SK-N-SH (cell line): ENCODE measurements at regions not wholly inside any gene's neighbourhood (a gene's known extent, or its start where the extent isn't known, plus 50 kb on each side); places are given as distances from the start of the nearest gene placed in this dataset.

Source experiments
- CTCF ChIP-seq: fragments of 200-600 bp; sonication (generic); IDR thresholded peaks from 2 replicates; pipeline ENCODE4 v1.6.1; 2017; ENCODE audit warnings: antibody characterized with exemption, mild to moderate bottlenecking, moderate library complexity
- EP300 ChIP-seq, 2 experiments: IDR thresholded peaks; 2 replicates each; pipeline versions ENCODE4 v1.4.0 to v1.6.1; 2012; ENCODE audit warnings: borderline replicate concordance in 1 of 2, low read depth in 1 of 2, low read length in 1 of 2
- NFIC ChIP-seq: IDR thresholded peaks from 2 replicates; pipeline ENCODE4 v1.4.0; 2012; ENCODE audit warnings: borderline replicate concordance
- POLR2AphosphoS5 ChIP-seq: IDR thresholded peaks from 2 replicates; pipeline ENCODE4 v1.6.1; 2012; ENCODE audit warnings: low read depth, low read length
- REST ChIP-seq: IDR thresholded peaks from 2 replicates; pipeline ENCODE4 v1.6.1; 2012; ENCODE audit warnings: mild to moderate bottlenecking, low read depth, low read length, moderate library complexity
- TCF12 ChIP-seq: IDR thresholded peaks from 2 replicates; pipeline ENCODE4 v1.4.0; 2012
- USF2 ChIP-seq: fragments of 150-350 bp; IDR thresholded peaks from 2 replicates; pipeline ENCODE4 v1.6.1; 2017; ENCODE audit warnings: antibody characterized with exemption, low read length, low read depth, borderline replicate concordance

- TF ChIP-seq USF2 (no peak), CTCF (no peak), EP300 (IDR thresholded peaks at IDR 0.05; ENCODE audit: borderline replicate concordance in 1 of 2, low read depth in 1 of 2, low read length in 1 of 2) (no peak), TCF12 (no peak), NFIC (no peak), REST (no peak), POLR2AphosphoS5 (no peak)
Observed at GRCh38 chr13:90519157-90519556, 828.3 kb upstream of the MIR17HG start.
